CMK (cell line): ENCODE measurements at regions not wholly inside any gene's neighbourhood (a gene's known extent, or its start where the extent isn't known, plus 50 kb on each side); places are given as distances from the start of the nearest gene placed in this dataset.
"Not testable (repeated sequence)": the region's sequence is repeated elsewhere in the genome, so short reads cannot be mapped to it uniquely, and the experiment has no call there.

Experiments used
- DNase-seq: peaks from one replicate; pipeline ENCODE4 v3.0.0-alpha.2; 2010; ENCODE audit warnings: low read depth

- no peak for DNase-seq
Measured at GRCh38 chr16:48680881-48681280, 70.9 kb upstream of the N4BP1 start.

GRCh38 chr16:48676836-48677235 is 66.9 kb upstream of the N4BP1 start:
- no peak for DNase-seq

- not testable (repeated sequence) for DNase-seq
Measured at GRCh38 chr16:48668184-48668583, 58.2 kb upstream of the N4BP1 start.

GRCh38 chr16:48659940-48660339 is 50.0 kb upstream of the N4BP1 start:
- no peak for DNase-seq
